Glutamatergic neuron (in vitro differentiated cells): ENCODE measurements at regions not wholly inside any gene's neighbourhood (a gene's known extent, or its start where the extent isn't known, plus 50 kb on each side); places are given as distances from the start of the nearest gene placed in this dataset.

Experiments used
- DNase-seq: peaks from one replicate; pipeline ENCODE4 v3.0.0; 2022
- H3K27ac Mint-ChIP-seq: one replicate; pipeline ENCODE4 v1.8.0; 2020; ENCODE audit warnings: mild to moderate bottlenecking, mixed read lengths, inconsistent platforms; ENCODE audit not compliant: unreplicated experiment
- H3K27me3 Mint-ChIP-seq: one replicate; pipeline ENCODE4 v1.8.0; 2020; ENCODE audit warnings: mild to moderate bottlenecking, moderate library complexity, mixed read lengths, inconsistent platforms; ENCODE audit not compliant: unreplicated experiment
- H3K36me3 Mint-ChIP-seq: one replicate; pipeline ENCODE4 v1.8.0; 2020; ENCODE audit warnings: mild to moderate bottlenecking, mixed read lengths, inconsistent platforms; ENCODE audit not compliant: unreplicated experiment
- H3K4me1 Mint-ChIP-seq: one replicate; pipeline ENCODE4 v1.8.0; 2020; ENCODE audit warnings: mild to moderate bottlenecking, low read depth, mixed read lengths, inconsistent platforms; ENCODE audit not compliant: unreplicated experiment
- H3K4me3 Mint-ChIP-seq: one replicate; pipeline ENCODE4 v1.8.0; 2020; ENCODE audit warnings: mild to moderate bottlenecking, mixed read lengths, inconsistent platforms; ENCODE audit not compliant: unreplicated experiment
- H3K9me3 Mint-ChIP-seq: one replicate; pipeline ENCODE4 v1.8.0; 2020; ENCODE audit warnings: mild to moderate bottlenecking, moderate library complexity, mixed read lengths, inconsistent platforms; ENCODE audit not compliant: unreplicated experiment
- CTCF ChIP-seq: fragments of 200-600 bp; sonication (generic); IDR thresholded peaks from one replicate; pipeline ENCODE4 v1.5.0; 2021; ENCODE audit not compliant: partially characterized antibody, unreplicated experiment

DNA sequence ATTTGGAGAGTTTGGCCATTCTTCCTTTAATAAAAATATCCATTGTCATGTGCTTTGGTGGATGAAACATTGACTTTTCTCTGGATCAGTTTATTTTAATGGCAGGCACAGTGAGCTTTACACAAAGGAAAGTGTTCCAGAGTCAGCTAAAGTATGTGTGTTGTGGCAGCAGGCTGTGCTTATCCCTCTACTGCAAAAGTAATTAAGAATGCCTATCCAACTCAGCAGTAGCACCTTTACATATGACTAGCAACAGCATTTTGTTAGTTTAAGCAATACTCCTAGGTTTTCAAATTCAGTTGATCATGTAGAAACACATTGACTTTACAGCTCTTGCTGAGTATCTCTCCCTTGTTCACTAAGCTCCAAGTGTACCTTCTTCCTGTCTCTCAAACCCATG, 730.5 kb upstream of the RGMB start:
- no peak for TF ChIP-seq CTCF
- peaks cover 14% of the 10 kb centered on the region for H3K4me1 Mint-ChIP-seq
- H3K27ac Mint-ChIP-seq: no peak overlapping the region

GRCh38 chr5:98050583-98050982, 722.9 kb upstream of the RGMB start:
- Mint-ChIP-seq H3K9me3 (no peaks in the 10 kb centered on the region), H3K36me3 (no peaks in the 10 kb centered on the region), H3K27me3 (no peaks in the 10 kb centered on the region), H3K4me3 (no peak overlapping the region), H3K27ac (no peak overlapping the region), H3K4me1 (no peaks in the 10 kb centered on the region)
- TF ChIP-seq CTCF: no peak
- no peak for DNase-seq

More for the DNA sequence above, 730.5 kb upstream of the RGMB start:
- Mint-ChIP-seq H3K9me3 (no peaks in the 10 kb centered on the region), H3K27me3 (peaks cover 1% of the 10 kb centered on the region), H3K36me3 (no peaks in the 10 kb centered on the region), H3K4me3 (no peak overlapping the region)
- DNase-seq: no peak

DNA sequence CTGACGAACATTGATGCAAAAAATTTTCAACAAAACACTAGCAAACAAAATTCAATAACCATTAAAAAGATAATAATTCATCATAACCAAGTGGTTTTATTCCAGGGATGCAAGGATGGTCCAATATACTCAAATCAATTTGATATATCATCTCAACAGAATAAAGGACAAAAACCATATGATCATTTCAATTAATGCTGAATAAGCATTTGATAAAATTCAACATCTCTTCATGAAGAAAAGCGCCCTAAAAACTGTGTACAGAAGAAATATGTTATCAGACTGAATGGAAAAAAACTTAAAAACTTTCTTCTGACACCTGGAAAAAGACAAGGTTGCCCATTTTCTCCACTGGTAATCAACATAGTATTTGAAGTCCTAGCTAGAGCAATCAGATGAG, 720.3 kb upstream of the RGMB start:
- no peak overlapping the region for H3K4me3 Mint-ChIP-seq
- no peaks in the 10 kb centered on the region for H3K27me3 Mint-ChIP-seq
- no peaks in the 10 kb centered on the region for H3K9me3 Mint-ChIP-seq
- no peaks in the 10 kb centered on the region for H3K4me1 Mint-ChIP-seq
- H3K27ac Mint-ChIP-seq: no peak overlapping the region
- TF ChIP-seq CTCF: no peak
- H3K36me3 Mint-ChIP-seq: no peaks in the 10 kb centered on the region
- no peak for DNase-seq

DNA sequence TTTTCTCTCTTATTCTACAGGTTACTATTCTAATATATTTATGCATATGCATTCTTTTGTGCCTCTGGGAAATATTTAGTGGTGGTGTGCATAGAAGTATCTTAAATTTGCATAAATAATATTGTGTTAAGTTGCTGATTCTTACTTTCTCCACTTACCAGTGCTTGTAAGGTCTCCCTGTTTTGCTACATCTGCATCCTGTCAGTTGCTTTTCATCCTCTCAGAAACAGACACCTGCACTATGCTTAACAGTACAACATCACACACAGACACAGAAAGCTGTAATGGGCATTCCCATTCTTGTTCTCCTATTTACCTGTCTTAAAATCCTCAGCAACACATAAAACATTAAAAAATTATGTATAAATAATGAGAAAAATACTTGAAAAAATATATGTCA, 713.3 kb upstream of the RGMB start:
- Mint-ChIP-seq H3K27ac (no peak overlapping the region), H3K4me3 (no peak overlapping the region), H3K4me1 (no peaks in the 10 kb centered on the region), H3K9me3 (no peaks in the 10 kb centered on the region), H3K27me3 (no peaks in the 10 kb centered on the region), H3K36me3 (no peaks in the 10 kb centered on the region)
- no peak for TF ChIP-seq CTCF
- no peak for DNase-seq

- Mint-ChIP-seq H3K9me3 (no peaks in the 10 kb centered on the region), H3K27ac (no peak overlapping the region)
- no peak for DNase-seq
These were observed 709.3 kb upstream of the RGMB start for GRCh38 chr5:98064118-98064685.

More at GRCh38 chr5:98064118-98064685, 709.3 kb upstream of the RGMB start:
- Mint-ChIP-seq H3K4me3 (no peak overlapping the region), H3K36me3 (no peaks in the 10 kb centered on the region), H3K4me1 (no peaks in the 10 kb centered on the region), H3K27me3 (no peaks in the 10 kb centered on the region)
- no peak for TF ChIP-seq CTCF
